GM19395 (cell line): ENCODE measurements at regions not wholly inside any gene's neighbourhood (a gene's known extent, or its start where the extent isn't known, plus 50 kb on each side); places are given as distances from the start of the nearest gene placed in this dataset.

ENCODE experiments used
- ATAC-seq: cut with Tn5 transposase; IDR thresholded peaks from one replicate; pipeline ENCODE4 v1.9.1; 2021; ENCODE audit warnings: mild to moderate bottlenecking, moderate library complexity; ENCODE audit not compliant: unreplicated experiment

DNA sequence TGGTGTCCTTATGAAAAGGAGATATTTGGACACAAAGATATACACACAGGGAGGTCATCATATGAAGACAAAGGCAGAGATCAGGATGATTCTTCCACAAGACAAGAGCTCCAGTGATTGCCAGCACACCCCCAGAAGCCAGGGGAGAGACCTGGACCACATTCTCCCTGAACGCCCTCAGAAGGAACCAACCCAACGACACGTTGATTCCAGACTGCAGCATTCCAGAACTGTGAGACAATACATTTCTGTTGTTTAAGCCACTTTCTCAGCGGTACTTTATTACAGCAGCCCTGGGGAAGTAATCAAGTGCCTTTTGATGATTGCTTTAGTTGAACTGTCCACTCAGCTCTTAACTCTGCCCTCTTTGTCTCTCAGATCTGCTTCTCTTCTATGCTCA is 285.5 kb upstream of the SMARCA2 start:
- no peak for ATAC-seq

DNA sequence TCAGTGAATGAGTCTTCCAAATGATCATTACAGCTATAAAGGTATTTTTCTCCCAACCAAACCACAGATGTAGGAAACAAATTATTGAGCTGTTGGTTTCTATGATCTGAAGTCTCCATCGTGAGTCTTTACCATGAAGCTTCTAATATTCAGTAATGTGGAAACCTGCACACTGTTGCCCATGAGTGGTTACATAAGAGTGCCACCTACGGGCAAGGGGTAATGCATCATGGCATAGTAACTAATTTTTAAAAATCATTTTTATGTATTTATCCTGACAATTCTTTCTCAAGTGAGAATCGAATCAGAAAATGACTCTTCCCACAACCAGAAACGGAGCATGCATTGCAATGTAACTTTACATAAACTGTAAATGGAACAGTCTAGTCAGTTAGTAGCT is 282.5 kb upstream of the SMARCA2 start:
- ATAC-seq, result no peak

DNA sequence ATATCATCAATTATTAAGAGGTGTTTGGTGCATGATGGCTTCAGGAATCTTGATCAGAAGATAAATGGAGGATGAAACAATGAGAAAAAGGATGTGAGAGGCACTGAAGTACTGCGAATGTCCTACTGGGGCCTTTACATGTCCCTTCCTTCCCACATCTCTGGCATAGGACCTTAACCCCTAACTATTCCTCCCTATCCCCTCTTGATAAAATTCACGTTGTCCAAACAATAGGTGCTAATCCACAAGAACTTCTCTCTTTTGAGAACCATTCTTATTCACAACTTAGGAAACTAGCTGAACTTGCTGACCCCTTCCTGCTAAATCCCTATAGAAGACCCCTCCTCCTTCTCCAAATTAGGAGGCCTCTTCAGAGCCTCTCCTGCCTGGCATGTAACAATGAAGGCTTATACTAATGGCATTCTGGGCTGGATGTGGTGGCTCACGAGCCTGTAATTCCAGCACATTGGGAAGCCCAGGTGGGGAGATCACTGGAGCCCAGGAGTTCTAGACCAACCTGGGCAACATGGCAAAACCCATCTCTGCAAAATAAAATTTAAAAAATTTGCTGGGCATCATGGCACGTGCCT is 276.5 kb upstream of the SMARCA2 start:
- no peak for ATAC-seq

DNA sequence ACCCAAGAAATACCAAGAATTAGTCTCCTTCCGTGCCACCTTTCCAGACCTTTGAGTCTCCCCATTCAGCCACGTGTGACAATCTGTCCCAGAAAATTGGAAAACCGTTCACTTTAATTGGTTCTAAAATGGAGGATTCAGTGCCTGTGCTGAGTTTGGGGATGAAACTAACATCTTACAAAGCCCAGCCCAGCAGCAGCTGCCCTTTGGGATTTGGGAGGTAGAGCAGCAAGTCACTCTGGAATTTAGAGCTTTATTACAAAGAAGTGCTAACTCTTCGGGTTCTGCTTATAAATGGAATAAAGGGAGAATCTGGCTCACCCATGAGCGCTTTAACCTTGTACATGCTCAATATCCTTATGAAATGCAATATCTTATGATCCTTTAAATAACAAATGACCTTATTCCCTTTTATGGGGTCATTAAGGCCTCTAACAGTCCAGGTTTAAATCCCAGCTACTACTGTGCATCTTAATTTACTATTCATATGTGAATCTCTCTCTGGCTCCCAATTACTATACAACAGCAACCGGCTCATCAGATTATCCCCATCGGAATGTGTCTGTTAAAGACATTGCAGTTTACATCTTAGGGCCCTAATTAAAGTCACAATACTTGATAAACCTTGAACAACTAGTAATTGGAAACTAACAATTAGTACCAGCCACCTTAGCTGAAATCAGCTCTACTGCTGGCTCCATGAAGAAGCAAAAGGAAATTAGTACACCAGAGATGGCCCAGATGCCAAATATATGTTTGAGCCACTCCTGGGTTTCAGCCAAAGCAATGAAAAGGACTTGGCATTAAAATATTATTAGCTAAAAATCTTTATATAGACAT is 271.8 kb upstream of the SMARCA2 start:
- ATAC-seq, result no peak

DNA sequence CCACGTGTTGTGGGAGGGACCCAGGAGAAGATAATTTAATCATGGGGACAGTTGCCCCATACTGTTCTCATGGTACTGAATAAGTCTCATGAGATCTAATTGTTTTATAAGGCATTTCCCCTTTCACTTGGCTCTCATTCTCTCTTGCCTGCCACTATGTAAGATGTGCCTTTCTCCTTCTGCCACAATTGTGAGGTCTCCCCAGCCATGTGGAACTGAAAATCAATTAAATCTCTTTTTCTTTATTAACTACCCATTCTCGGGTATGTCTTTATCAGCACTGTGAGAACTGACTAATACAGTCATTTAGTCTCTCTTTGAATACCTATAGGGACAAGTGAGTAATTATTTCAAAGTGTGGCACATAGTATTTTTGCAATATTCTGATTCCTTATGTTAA is 269.2 kb upstream of the SMARCA2 start:
- no peak for ATAC-seq

GRCh38 chr9:1747417-1747967 is 267.7 kb upstream of the SMARCA2 start:
- no peak for ATAC-seq

DNA sequence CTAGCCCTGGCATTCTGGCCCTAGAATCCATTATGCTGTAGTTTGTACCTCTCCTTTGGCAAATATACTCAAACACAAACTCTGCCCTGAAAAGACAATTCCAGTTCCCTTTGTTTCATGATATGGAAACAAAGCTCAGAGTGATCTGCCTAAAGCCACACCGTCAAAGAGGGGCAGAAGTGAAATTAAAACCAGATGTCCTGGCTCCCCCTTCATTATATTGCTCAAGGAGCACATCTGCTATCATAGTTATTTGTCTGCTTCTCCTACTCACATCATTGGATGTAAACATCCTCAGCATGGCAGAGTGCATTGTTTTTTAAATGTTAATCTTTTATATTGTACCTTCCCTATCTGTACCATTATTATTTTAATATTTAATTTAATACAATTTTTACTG is 266.7 kb upstream of the SMARCA2 start:
- no peak for ATAC-seq

- ATAC-seq, result no peak
These were observed 258.0 kb upstream of the SMARCA2 start for GRCh38 chr9:1757186-1757585.

GRCh38 chr9:1759009-1759408 is 256.1 kb upstream of the SMARCA2 start:
- peak; percentile 82 for ATAC-seq

GRCh38 chr9:1759771-1760300 is 255.3 kb upstream of the SMARCA2 start:
- ATAC-seq, result no peak

GRCh38 chr9:1761807-1762206 is 253.3 kb upstream of the SMARCA2 start:
- ATAC-seq, result no peak

- ATAC-seq, result no peak
These were observed 249.1 kb upstream of the SMARCA2 start for GRCh38 chr9:1766042-1766441.

DNA sequence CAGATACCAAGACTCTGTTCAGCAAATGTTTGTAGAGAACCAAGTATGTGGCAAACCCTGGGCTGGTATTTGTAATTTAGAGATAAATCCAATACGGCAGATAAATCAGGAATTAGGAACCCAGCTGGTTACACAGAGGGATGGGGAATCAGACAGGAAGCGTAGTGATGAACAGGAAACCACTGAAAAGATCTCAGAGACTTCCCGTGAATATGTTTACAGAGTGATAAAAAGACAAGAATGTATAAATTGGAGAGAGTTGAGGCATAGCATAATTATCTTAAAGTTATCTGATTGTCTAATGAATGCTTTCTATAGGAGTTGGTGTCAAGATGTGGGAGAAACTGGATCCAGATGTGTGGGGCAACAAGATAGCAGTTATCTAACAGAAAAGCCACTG is 246.6 kb upstream of the SMARCA2 start:
- ATAC-seq, result no peak

GRCh38 chr9:1771094-1771789 is 243.9 kb upstream of the SMARCA2 start:
- no peak for ATAC-seq

GRCh38 chr9:1775230-1775629 is 239.9 kb upstream of the SMARCA2 start:
- ATAC-seq, result no peak

GRCh38 chr9:1776668-1777067 is 238.5 kb upstream of the SMARCA2 start:
- ATAC-seq, result no peak

DNA sequence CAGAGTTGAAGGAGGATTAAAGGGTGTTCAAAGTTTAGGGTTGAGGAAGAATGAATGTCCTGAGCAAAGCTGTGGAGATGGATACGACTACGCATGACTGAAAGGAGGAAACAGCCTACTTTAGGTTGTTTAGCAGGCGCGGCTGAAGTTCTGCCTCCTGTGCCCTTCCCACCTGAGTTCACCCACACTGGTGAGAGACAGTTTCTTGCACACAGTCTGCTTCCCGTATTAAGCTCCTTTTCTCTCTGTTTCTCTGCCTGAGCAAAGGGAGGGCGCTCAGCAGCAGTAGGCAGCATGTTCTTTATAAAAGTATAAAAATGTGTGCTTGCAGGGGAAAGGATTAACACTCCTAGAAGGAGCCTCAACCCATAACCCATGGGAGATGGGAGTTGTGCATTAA is 224.0 kb upstream of the SMARCA2 start:
- ATAC-seq, result no peak

GRCh38 chr9:1794547-1795270 is 220.4 kb upstream of the SMARCA2 start:
- ATAC-seq, result no peak

- no peak for ATAC-seq
These were observed 210.8 kb upstream of the SMARCA2 start for GRCh38 chr9:1804128-1804865.

GRCh38 chr9:1829719-1830118 is 185.4 kb upstream of the SMARCA2 start:
- no peak for ATAC-seq
